HEK293 (cell line): ENCODE measurements at regions not wholly inside any gene's neighbourhood (a gene's known extent, or its start where the extent isn't known, plus 50 kb on each side); places are given as distances from the start of the nearest gene placed in this dataset.
A peak's percentile ranks its signal among the peaks of the same experiment; 100 is the strongest.

Experiments used
- CTCF ChIP-seq: fragments of 450-650 bp; formaldehyde crosslinking; IDR thresholded peaks from 2 replicates; pipeline ENCODE4 v1.5.1; 2016; ENCODE audit warnings: missing biosample characterization, missing genetic modification characterization
- GLIS1 ChIP-seq: fragments of 450-650 bp; formaldehyde crosslinking; IDR thresholded peaks from 2 replicates; pipeline ENCODE4 v1.5.1; 2016; ENCODE audit warnings: missing biosample characterization, missing genetic modification characterization
- MEIS1 ChIP-seq: sonication (generic); formaldehyde crosslinking; IDR thresholded peaks from 2 replicates; pipeline ENCODE4 v1.8.1; 2022; ENCODE audit warnings: missing genetic modification reagents, mild to moderate bottlenecking, borderline replicate concordance
- ZBTB20 ChIP-seq: fragments of 450-650 bp; formaldehyde crosslinking; IDR thresholded peaks from 2 replicates; pipeline ENCODE4 v1.5.1; 2016; ENCODE audit warnings: missing biosample characterization, missing genetic modification characterization
- ZNF10 ChIP-seq: fragments of 450-650 bp; formaldehyde crosslinking; IDR thresholded peaks from 2 replicates; pipeline ENCODE4 v1.5.1; 2017; ENCODE audit warnings: missing biosample characterization, missing genetic modification characterization
- ZNF18 ChIP-seq: fragments of 450-650 bp; formaldehyde crosslinking; IDR thresholded peaks from 2 replicates; pipeline ENCODE4 v1.5.1; 2016; ENCODE audit warnings: missing biosample characterization, missing genetic modification characterization
- ZNF274 ChIP-seq, 2 experiments: fragments of 200-500 bp in 1 of 2; fragments of 450-650 bp in 1 of 2; sonication (Bioruptor generic) in 1 of 2; formaldehyde crosslinking in 1 of 2; IDR thresholded peaks; 2 replicates each; pipeline versions ENCODE4 v1.5.1 to v1.6.1; 2014 to 2016; ENCODE audit warnings: borderline replicate concordance in 1 of 2, inconsistent platforms in 1 of 2, low read length in 1 of 2, missing biosample characterization in 1 of 2, missing genetic modification characterization in 1 of 2
- ZNF280D ChIP-seq: fragments of 450-650 bp; formaldehyde crosslinking; IDR thresholded peaks from 2 replicates; pipeline ENCODE4 v1.5.1; 2016; ENCODE audit warnings: missing biosample characterization, missing genetic modification characterization
- ZNF792 ChIP-seq: fragments of 450-650 bp; formaldehyde crosslinking; IDR thresholded peaks from 2 replicates; pipeline ENCODE4 v1.5.1; 2016; ENCODE audit warnings: missing biosample characterization, missing genetic modification characterization
- TF ChIP-seq, protein P1 (sequence below): fragments of 450-650 bp; formaldehyde crosslinking; IDR thresholded peaks from 2 replicates; pipeline ENCODE4 v1.5.1; 2016; ENCODE audit warnings: missing biosample characterization, missing genetic modification characterization, low read depth

DNA sequence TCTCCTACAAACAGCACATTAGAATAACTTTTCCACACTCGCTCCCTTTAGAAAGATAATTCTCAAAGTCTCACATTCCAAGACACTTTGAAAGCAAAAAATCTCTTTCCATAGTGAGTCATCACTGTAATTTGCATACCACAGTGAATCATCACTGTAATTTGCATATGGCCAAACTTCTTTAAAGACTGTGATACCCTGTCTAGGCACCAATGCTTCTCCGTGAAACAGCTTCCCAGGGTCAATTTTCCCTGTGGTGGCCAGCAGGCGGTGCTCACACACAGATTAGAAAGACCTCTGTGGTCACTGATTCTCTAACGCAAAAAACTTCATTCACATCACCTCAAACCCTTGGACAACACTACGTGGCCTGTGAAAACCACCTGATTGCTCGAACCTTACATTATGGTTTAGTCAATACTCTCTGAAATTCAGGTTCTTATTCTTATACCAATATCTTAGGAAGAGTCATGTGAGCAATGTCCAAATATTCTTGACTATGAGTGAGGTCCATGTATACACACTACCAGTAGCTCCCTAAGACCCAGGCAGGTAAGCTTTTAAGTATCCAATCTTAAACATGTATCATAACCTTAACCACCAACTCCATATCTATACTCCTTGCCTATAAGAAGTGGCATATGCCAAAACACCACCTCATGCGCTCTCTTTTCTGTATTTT lies 78.5 kb upstream of the PHACTR1 start:
- TF ChIP-seq CTCF (tag by site-specific recombination): peak; percentile 42; the same call in 1 of the 2 replicates
- TF ChIP-seq ZNF10: no peak
- no peak for TF ChIP-seq ZNF280D (tag by site-specific recombination)
- TF ChIP-seq, protein P1, sequence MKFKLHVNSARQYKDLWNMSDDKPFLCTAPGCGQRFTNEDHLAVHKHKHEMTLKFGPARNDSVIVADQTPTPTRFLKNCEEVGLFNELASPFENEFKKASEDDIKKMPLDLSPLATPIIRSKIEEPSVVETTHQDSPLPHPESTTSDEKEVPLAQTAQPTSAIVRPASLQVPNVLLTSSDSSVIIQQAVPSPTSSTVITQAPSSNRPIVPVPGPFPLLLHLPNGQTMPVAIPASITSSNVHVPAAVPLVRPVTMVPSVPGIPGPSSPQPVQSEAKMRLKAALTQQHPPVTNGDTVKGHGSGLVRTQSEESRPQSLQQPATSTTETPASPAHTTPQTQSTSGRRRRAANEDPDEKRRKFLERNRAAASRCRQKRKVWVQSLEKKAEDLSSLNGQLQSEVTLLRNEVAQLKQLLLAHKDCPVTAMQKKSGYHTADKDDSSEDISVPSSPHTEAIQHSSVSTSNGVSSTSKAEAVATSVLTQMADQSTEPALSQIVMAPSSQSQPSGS (tag by site-specific recombination): no peak
- TF ChIP-seq MEIS1 (CRISPR knock-in tag): no peak
- no peak for TF ChIP-seq ZNF274 (IDR thresholded peaks at IDR 0.05; ENCODE audit: low read length)
- no peak for TF ChIP-seq ZNF274 (tag by site-specific recombination; IDR thresholded peaks at IDR 0.05; ENCODE audit: borderline replicate concordance)
- no peak for TF ChIP-seq ZNF792 (tag by site-specific recombination)
- TF ChIP-seq ZBTB20 (tag by site-specific recombination): no peak
- TF ChIP-seq ZNF18 (tag by site-specific recombination): no peak
- TF ChIP-seq GLIS1 (tag by site-specific recombination): no peak
